SK-N-SH (cell line): ENCODE measurements at regions not wholly inside any gene's neighbourhood (a gene's known extent, or its start where the extent isn't known, plus 50 kb on each side); places are given as distances from the start of the nearest gene placed in this dataset.

Source experiments
- CTCF ChIA-PET: fragments of 300-600, 350-600 bp; formaldehyde crosslinking; extraction: SDS; loops from one replicate; lab custom pipeline; 2021; lab: Yijun Ruan, JAX
- POLR2A ChIA-PET: fragments of 350-600 bp; sonication (Branson Sonifier 250); formaldehyde crosslinking; extraction: SDS; loops from one replicate; lab custom pipeline; 2020; ENCODE audit warnings: antibody characterized with exemption, inconsistent platforms; lab: Yijun Ruan, JAX
- DNase-seq: peaks from one replicate; pipeline ENCODE4 v3.0.0; 2012
- H2AFZ ChIP-seq: fragments of 200-600 bp; sonication (generic); 2 replicates; pipeline ENCODE4 v1.8.1; 2016; ENCODE audit warnings: antibody characterized with exemption, mild to moderate bottlenecking, low read depth
- H3F3A ChIP-seq: fragments of 200-600 bp; sonication (generic); replicated peaks from 2 replicates; pipeline ENCODE3; 2016; ENCODE audit warnings: antibody characterized with exemption, mild to moderate bottlenecking; ENCODE audit not compliant: insufficient read depth
- H3K27ac ChIP-seq, 2 experiments: fragments of 200-500 bp in 1 of 2; fragments of 200-600 bp in 1 of 2; sonication (Bioruptor generic) in 1 of 2; sonication (generic), shearing (Covaris generic) in 1 of 2; 2 replicates each; pipeline versions ENCODE4 v1.5.1 to v1.6.1; 2014 to 2016; ENCODE audit warnings: low read depth in 2 of 2, inconsistent platforms in 1 of 2, low read length in 1 of 2, mild to moderate bottlenecking in 1 of 2, mixed read lengths in 1 of 2
- H3K27me3 ChIP-seq: fragments of 200-600 bp; sonication (generic), shearing (Covaris generic); 2 replicates; pipeline ENCODE4 v1.6.1; 2016; ENCODE audit warnings: mixed run types; ENCODE audit not compliant: insufficient read depth
- H3K36me3 ChIP-seq, 2 experiments: fragments of 200-500 bp in 1 of 2; fragments of 200-600 bp in 1 of 2; sonication (Bioruptor generic) in 1 of 2; sonication (generic) in 1 of 2; replicated peaks in 1 of 2; 2 replicates each; pipeline versions ENCODE3 to v1.5.1; 2014 to 2016; ENCODE audit warnings: low read length in 1 of 2, mild to moderate bottlenecking in 1 of 2; ENCODE audit not compliant: insufficient read depth in 2 of 2, control insufficient read depth in 1 of 2
- H3K4me1 ChIP-seq, 2 experiments: fragments of 200-500 bp in 1 of 2; fragments of 200-600 bp in 1 of 2; sonication (Bioruptor generic) in 1 of 2; sonication (generic), shearing (Covaris generic) in 1 of 2; 2 replicates each; pipeline versions ENCODE4 v1.5.1 to v1.6.1; 2014 to 2016; ENCODE audit warnings: low read depth in 1 of 2, low read length in 1 of 2, mixed run types in 1 of 2; ENCODE audit not compliant: insufficient read depth in 2 of 2, control insufficient read depth in 1 of 2
- H3K4me2 ChIP-seq: fragments of 200-600 bp; sonication (generic), shearing (Covaris generic); 2 replicates; pipeline ENCODE4 v1.6.1; 2017; ENCODE audit warnings: mixed run types
- H3K4me3 ChIP-seq, 2 experiments: fragments of 200-500 bp in 1 of 2; fragments of 200-600 bp in 1 of 2; sonication (Bioruptor generic) in 1 of 2; sonication (generic), shearing (Covaris generic) in 1 of 2; 2 replicates each; pipeline versions ENCODE4 v1.5.1 to v1.8.1; 2014 to 2016; ENCODE audit warnings: low read depth in 2 of 2, inconsistent platforms in 1 of 2, low read length in 1 of 2, mild to moderate bottlenecking in 1 of 2, mixed read lengths in 1 of 2, moderate library complexity in 1 of 2
- H3K79me2 ChIP-seq: fragments of 200-600 bp; sonication (generic); 2 replicates; pipeline ENCODE4 v1.8.1; 2017; ENCODE audit warnings: mild to moderate bottlenecking; ENCODE audit not compliant: insufficient read depth
- H3K9ac ChIP-seq: fragments of 200-600 bp; sonication (generic); 2 replicates; pipeline ENCODE4 v1.6.1; 2017; ENCODE audit warnings: mixed run types
- H3K9me2 ChIP-seq: fragments of 200-600 bp; sonication (generic); 2 replicates; pipeline ENCODE4 v1.6.1; 2017; ENCODE audit warnings: mixed run types
- H3K9me3 ChIP-seq: fragments of 200-600 bp; sonication (generic); 2 replicates; pipeline ENCODE4 v1.6.1; 2017; ENCODE audit warnings: mixed run types, mild to moderate bottlenecking, moderate library complexity
- H4K20me1 ChIP-seq: fragments of 200-600 bp; sonication (generic); 2 replicates; pipeline ENCODE4 v1.6.1; 2017; ENCODE audit warnings: mild to moderate bottlenecking, mixed run types; ENCODE audit not compliant: insufficient read depth
- CHD2 ChIP-seq: fragments of 150-350 bp; IDR thresholded peaks from 2 replicates; pipeline ENCODE4 v1.6.1; 2018; ENCODE audit warnings: low read length; ENCODE audit not compliant: partially characterized antibody
- FOSL2 ChIP-seq: IDR thresholded peaks from 2 replicates; pipeline ENCODE4 v1.4.0; 2012; ENCODE audit warnings: low read depth, mild to moderate bottlenecking, moderate library complexity, borderline replicate concordance
- JUND ChIP-seq: IDR thresholded peaks from 2 replicates; pipeline ENCODE4 v1.4.0; 2012
- PBX3 ChIP-seq: IDR thresholded peaks from 2 replicates; pipeline ENCODE4; 2012
- POLR2AphosphoS5 ChIP-seq: IDR thresholded peaks from 2 replicates; pipeline ENCODE4 v1.6.1; 2012; ENCODE audit warnings: low read depth, low read length
- RAD21 ChIP-seq: IDR thresholded peaks from 2 replicates; pipeline ENCODE4 v1.6.1; 2012; ENCODE audit warnings: mild to moderate bottlenecking, low read length
- RCOR1 ChIP-seq: fragments of 150-350 bp; IDR thresholded peaks from 2 replicates; pipeline ENCODE4 v1.6.1; 2017; ENCODE audit warnings: antibody characterized with exemption, low read length
- RXRA ChIP-seq: IDR thresholded peaks from 2 replicates; pipeline ENCODE4 v1.4.0; 2012; ENCODE audit warnings: low read depth, mild to moderate bottlenecking, borderline replicate concordance
- TCF12 ChIP-seq: IDR thresholded peaks from 2 replicates; pipeline ENCODE4 v1.4.0; 2012
- WGBS: methylation state at CpG from one replicate; pipeline ENCODE4 v1.1.6; 2017; ENCODE audit warnings: low lambda C conversion rate; 5-methylcytosine and 5-hydroxymethylcytosine counted together
- TF ChIP-seq, protein P1 (sequence below): fragments of 150-350 bp; IDR thresholded peaks from 2 replicates; pipeline ENCODE4 v1.6.1; 2016; ENCODE audit warnings: mild to moderate bottlenecking, low read depth, low read length

DNA sequence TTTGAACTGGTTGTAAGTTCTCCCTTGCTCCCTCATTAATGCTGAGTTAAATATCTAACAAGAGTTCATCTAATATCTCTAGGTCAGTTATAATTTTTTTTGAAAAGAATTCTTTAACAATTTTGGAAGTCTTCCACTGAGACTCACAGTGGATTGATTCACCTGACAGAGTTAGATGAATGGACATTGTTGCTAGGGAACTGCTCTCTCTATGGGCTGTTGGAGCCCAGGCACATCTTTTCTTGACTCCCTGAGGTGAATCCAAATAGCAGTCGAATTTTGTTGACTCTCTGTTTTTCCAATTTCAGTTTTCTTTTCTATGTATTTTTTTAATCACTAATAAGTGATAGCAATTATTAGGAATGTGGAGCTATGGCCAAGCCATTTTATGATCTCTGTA is 996.1 kb upstream of the PABPC4L start:
- H3K9me2 ChIP-seq: no peaks in the 10 kb centered on the region
- no peak overlapping the region for H2AFZ ChIP-seq
- ChIA-PET POLR2A (no interaction called here), CTCF (no interaction called here)
- H3K79me2 ChIP-seq: no peaks in the 10 kb centered on the region
- H3K9ac ChIP-seq: no peak overlapping the region
- H3K27ac ChIP-seq: no peak overlapping the region
- H4K20me1 ChIP-seq: no peaks in the 10 kb centered on the region
- no peaks in the 10 kb centered on the region for H3K9me3 ChIP-seq
- no peaks in the 10 kb centered on the region for H3K36me3 ChIP-seq
- no peaks in the 10 kb centered on the region for H3F3A ChIP-seq
- no peak overlapping the region for H3K4me2 ChIP-seq
- WGBS: 0% methylated on average over 1 of the region's 1 CpG
- no peak for TF ChIP-seq RCOR1
- TF ChIP-seq POLR2AphosphoS5: no peak
- TF ChIP-seq CHD2: no peak
- TF ChIP-seq RXRA: no peak
- TF ChIP-seq, protein P1, sequence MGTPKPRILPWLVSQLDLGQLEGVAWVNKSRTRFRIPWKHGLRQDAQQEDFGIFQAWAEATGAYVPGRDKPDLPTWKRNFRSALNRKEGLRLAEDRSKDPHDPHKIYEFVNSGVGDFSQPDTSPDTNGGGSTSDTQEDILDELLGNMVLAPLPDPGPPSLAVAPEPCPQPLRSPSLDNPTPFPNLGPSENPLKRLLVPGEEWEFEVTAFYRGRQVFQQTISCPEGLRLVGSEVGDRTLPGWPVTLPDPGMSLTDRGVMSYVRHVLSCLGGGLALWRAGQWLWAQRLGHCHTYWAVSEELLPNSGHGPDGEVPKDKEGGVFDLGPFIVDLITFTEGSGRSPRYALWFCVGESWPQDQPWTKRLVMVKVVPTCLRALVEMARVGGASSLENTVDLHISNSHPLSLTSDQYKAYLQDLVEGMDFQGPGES: no peak
- H3K4me1 ChIP-seq: no peaks in the 10 kb centered on the region
- DNase-seq: no peak
- H3K4me3 ChIP-seq: no peak overlapping the region
- H3K27me3 ChIP-seq: no peaks in the 10 kb centered on the region

DNA sequence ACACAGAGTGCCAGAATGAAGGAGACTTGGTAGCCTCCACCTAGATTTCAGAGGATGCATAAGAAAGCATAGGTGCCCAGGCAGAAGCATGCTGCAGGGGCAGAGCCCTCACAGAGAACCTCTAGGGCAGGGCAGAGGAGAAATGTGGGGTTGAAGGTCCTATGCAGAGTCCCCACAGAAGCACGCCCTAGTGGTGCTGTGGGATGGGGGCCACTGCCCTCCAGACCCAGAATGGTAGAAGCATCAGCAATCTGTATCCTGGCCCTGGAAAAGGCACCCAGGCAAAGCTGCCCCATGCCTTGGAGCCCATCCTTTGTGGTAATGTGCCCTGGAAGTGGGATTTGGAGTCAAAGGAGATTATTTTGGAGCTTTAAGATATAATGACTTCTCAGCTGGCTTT is 992.9 kb upstream of the PABPC4L start:
- CTCF ChIA-PET: no interaction called here
- Histone ChIP-seq H3K27ac (no peak overlapping the region), H3K27me3 (no peaks in the 10 kb centered on the region), H3K4me2 (no peak overlapping the region), H3K9me2 (no peaks in the 10 kb centered on the region), H3K79me2 (no peaks in the 10 kb centered on the region), H3K4me1 (no peaks in the 10 kb centered on the region), H3F3A (no peaks in the 10 kb centered on the region), H3K9me3 (no peaks in the 10 kb centered on the region), H2AFZ (no peak overlapping the region), H3K36me3 (no peaks in the 10 kb centered on the region), H3K9ac (no peak overlapping the region), H3K4me3 (no peak overlapping the region), H4K20me1 (no peaks in the 10 kb centered on the region)
- no CpG with 5 or more reads among the region's 1 CpG for WGBS
- TF ChIP-seq TCF12 (no peak), FOSL2 (no peak), PBX3 (no peak), RAD21 (no peak), JUND (no peak)
- TF ChIP-seq, protein P1: no peak
- POLR2A ChIA-PET: no interaction called here
- no peak for DNase-seq
